Activated effector memory CD4-positive, alpha-beta T cell treated with anti-CD3 and anti-CD28 coated beads, Interleukin-2, amount 50 U/mL, for 16 hours (primary cell): ENCODE measurements at regions not wholly inside any gene's neighbourhood (a gene's known extent, or its start where the extent isn't known, plus 50 kb on each side); places are given as distances from the start of the nearest gene placed in this dataset.

Source experiments
- DNase-seq: peaks from one replicate; pipeline ENCODE4 v3.0.0-alpha.2; 2020

- DNase-seq, result no peak
Observed at GRCh38 chr7:45457591-45457990, 116.6 kb upstream of the ADCY1 start.

- no peak for DNase-seq
Observed at GRCh38 chr7:45459476-45459875, 114.7 kb upstream of the ADCY1 start.

- DNase-seq, result no peak
Observed at GRCh38 chr7:45460379-45460778, 113.8 kb upstream of the ADCY1 start.

GRCh38 chr7:45461026-45461425 is 113.1 kb upstream of the ADCY1 start:
- no peak for DNase-seq

GRCh38 chr7:45469103-45469502 is 105.1 kb upstream of the ADCY1 start:
- DNase-seq, result no peak

- no peak for DNase-seq
Observed at GRCh38 chr7:45470031-45470430, 104.1 kb upstream of the ADCY1 start.

GRCh38 chr7:45479781-45480180 is 94.4 kb upstream of the ADCY1 start:
- no peak for DNase-seq

- DNase-seq, result no peak
Observed at GRCh38 chr7:45482451-45482850, 91.7 kb upstream of the ADCY1 start.

GRCh38 chr7:45484094-45484493 is 90.1 kb upstream of the ADCY1 start:
- no peak for DNase-seq

GRCh38 chr7:45486575-45486974 is 87.6 kb upstream of the ADCY1 start:
- no peak for DNase-seq

GRCh38 chr7:45494885-45495284 is 79.3 kb upstream of the ADCY1 start:
- no peak for DNase-seq

GRCh38 chr7:45495618-45496017 is 78.5 kb upstream of the ADCY1 start:
- no peak for DNase-seq

GRCh38 chr7:45500257-45500656 is 73.9 kb upstream of the ADCY1 start:
- no peak for DNase-seq

- DNase-seq, result no peak
Observed at GRCh38 chr7:45501791-45502190, 72.4 kb upstream of the ADCY1 start.

- no peak for DNase-seq
Observed at GRCh38 chr7:45506059-45506458, 68.1 kb upstream of the ADCY1 start.

- no peak for DNase-seq
Observed at GRCh38 chr7:45509222-45509621, 64.9 kb upstream of the ADCY1 start.

GRCh38 chr7:45511721-45512597 is 62.2 kb upstream of the ADCY1 start:
- no peak for DNase-seq

GRCh38 chr7:45514944-45515343 is 59.2 kb upstream of the ADCY1 start:
- no peak for DNase-seq

- no peak for DNase-seq
Observed at GRCh38 chr7:45515346-45515745, 58.8 kb upstream of the ADCY1 start.
